Transverse colon (tissue), 4 donors: ENCODE measurements at regions not wholly inside any gene's neighbourhood (a gene's known extent, or its start where the extent isn't known, plus 50 kb on each side); places are given as distances from the start of the nearest gene placed in this dataset.

Experiments
- DNase-seq: peaks from one replicate; pipeline ENCODE4 v3.0.0-alpha.2; 2019
- H3K27ac ChIP-seq, 4 donors: fragments of 200-600 bp; sonication (generic); 2 replicates each; pipeline ENCODE4 v1.5.1; 2016 to 2018; ENCODE audit warnings: inconsistent platforms in 4 of 4
- H3K27me3 ChIP-seq: fragments of 200-600 bp; sonication (generic); 2 replicates; pipeline ENCODE4 v1.5.1; 2017; ENCODE audit warnings: inconsistent platforms
- H3K36me3 ChIP-seq, 4 donors: fragments of 200-600 bp; sonication (generic); 2 replicates each; pipeline ENCODE4 v1.5.1; 2017 to 2019; ENCODE audit warnings: inconsistent platforms in 4 of 4
- H3K4me1 ChIP-seq, 4 donors: fragments of 200-600 bp; sonication (generic); 2 replicates each; pipeline ENCODE4 v1.5.1; 2017 to 2020; ENCODE audit warnings: inconsistent platforms in 4 of 4
- H3K4me3 ChIP-seq, 4 donors: fragments of 200-600 bp; sonication (generic); 1 replicate in 1 of 4; 2 replicates in 3 of 4; pipeline versions ENCODE4 v1.5.1 to v1.6.1; 2017 to 2019; ENCODE audit warnings: inconsistent platforms in 4 of 4
- H3K9me3 ChIP-seq, 2 donors: fragments of 200-600 bp; sonication (generic); 2 replicates each; pipeline ENCODE4 v1.5.1; 2017 to 2019; ENCODE audit warnings: inconsistent platforms in 2 of 2
- EP300 ChIP-seq: sonication (generic); formaldehyde crosslinking; IDR thresholded peaks from one replicate; pipeline ENCODE4 v1.6.1; 2017; ENCODE audit warnings: antibody characterized with exemption, low read depth
- POLR2A ChIP-seq: fragments of 450-650 bp; IDR thresholded peaks from one replicate; pipeline ENCODE4 v1.6.1; 2016; ENCODE audit warnings: antibody characterized with exemption, mild to moderate bottlenecking, moderate library complexity
- POLR2AphosphoS5 ChIP-seq, 3 donors: sonication (generic); formaldehyde crosslinking; IDR thresholded peaks; one replicate each; pipeline ENCODE4 v1.6.1; 2016; ENCODE audit warnings: antibody characterized with exemption in 3 of 3
- WGBS, 2 donors: methylation state at CpG; one replicate each; pipeline ENCODE4 v1.1.5; 2018; ENCODE audit warnings: low coverage in 1 of 2; 5-methylcytosine and 5-hydroxymethylcytosine counted together
- in situ Hi-C, 4 donors: fragments of 200-750 bp; cut with MboI; loops; one replicate each; pipeline versions ENCODE4 v1.15.0 to v1.15.1; 2017; ENCODE audit warnings: low sequenced_read_pairs in 3 of 4, low pct_ligation_motif_present in 1 of 4, low pct_unique_long_range_greater_than_20kb in 1 of 4
- intact Hi-C: fragments of 100-400 bp; cut with DNase I; formaldehyde crosslinking; loops from one replicate; pipeline ENCODE4 v1.15.1; 2023; ENCODE audit warnings: low total_unique reads
- TF ChIP-seq, protein P1 (sequence below), 5 experiments: fragments of 200-600 bp in 3 of 5; fragments of 450-650 bp in 2 of 5; sonication (generic) in 3 of 5; IDR thresholded peaks; 1 replicate in 2 of 5; 2 replicates in 3 of 5; pipeline ENCODE4 v1.5.1; 2016 to 2017; ENCODE audit warnings: antibody characterized with exemption in 5 of 5, inconsistent platforms in 3 of 5, mild to moderate bottlenecking in 2 of 5, moderate library complexity in 1 of 5

DNA sequence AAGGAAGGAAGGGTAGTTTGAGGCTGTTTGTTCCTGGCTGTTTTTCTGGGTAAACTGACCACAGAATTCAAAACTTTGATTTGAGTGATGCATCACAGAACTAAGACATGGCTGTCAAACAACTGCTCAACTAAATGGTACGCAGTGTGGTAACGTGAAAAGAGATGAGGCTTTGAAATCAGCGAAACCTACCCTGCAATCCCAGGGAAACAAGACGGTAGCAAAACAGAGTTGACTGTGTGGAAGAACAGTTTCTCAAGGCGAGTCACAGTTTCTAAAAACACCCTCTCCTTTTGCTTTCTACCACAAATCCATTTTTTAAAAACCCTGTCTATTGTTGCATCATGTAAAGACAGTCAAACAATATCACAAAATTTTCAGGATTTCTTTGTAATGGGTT, 156.0 kb upstream of the MAF start:
- intact Hi-C loops: no loop called here

DNA sequence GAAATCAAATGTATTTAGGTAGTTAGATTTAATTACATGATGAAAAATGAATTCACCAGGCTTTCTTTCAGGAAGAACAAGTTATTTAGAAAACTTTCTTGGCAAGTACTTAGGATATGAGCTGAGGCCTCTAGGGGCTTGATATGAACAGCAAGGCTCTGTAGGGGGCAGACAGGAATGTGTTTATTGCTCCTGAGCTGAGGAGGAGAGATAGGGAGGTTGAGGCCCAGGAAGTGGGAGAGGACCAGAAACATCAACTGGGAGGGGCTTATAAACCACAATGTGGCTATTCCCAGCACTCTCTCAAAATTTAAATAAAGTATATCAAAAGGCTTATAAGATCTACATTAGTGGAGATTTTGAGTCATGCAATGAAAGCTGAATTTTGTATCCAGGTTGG, 154.0 kb upstream of the MAF start:
- H3K27ac ChIP-seq: no peak overlapping the region
- no peak overlapping the region for H3K4me3 ChIP-seq
- in situ Hi-C loops (no loop called here), intact Hi-C loops (no loop called here)
- no peaks in the 10 kb centered on the region for H3K36me3 ChIP-seq
- H3K4me1 ChIP-seq: peaks cover 0 to 10% (median 5%) of the 10 kb centered on the region in 4 donors
- DNase-seq: no peak
- no peaks in the 10 kb centered on the region for H3K27me3 ChIP-seq
- TF ChIP-seq EP300: no peak
- no peak for TF ChIP-seq POLR2A
- TF ChIP-seq POLR2AphosphoS5 (IDR thresholded peaks at IDR 0.05): no peak
- TF ChIP-seq, protein P1, sequence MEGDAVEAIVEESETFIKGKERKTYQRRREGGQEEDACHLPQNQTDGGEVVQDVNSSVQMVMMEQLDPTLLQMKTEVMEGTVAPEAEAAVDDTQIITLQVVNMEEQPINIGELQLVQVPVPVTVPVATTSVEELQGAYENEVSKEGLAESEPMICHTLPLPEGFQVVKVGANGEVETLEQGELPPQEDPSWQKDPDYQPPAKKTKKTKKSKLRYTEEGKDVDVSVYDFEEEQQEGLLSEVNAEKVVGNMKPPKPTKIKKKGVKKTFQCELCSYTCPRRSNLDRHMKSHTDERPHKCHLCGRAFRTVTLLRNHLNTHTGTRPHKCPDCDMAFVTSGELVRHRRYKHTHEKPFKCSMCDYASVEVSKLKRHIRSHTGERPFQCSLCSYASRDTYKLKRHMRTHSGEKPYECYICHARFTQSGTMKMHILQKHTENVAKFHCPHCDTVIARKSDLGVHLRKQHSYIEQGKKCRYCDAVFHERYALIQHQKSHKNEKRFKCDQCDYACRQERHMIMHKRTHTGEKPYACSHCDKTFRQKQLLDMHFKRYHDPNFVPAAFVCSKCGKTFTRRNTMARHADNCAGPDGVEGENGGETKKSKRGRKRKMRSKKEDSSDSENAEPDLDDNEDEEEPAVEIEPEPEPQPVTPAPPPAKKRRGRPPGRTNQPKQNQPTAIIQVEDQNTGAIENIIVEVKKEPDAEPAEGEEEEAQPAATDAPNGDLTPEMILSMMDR (IDR thresholded peaks at IDR 0.05): no peak
- no peaks in the 10 kb centered on the region for H3K9me3 ChIP-seq

More for the DNA sequence above, 156.0 kb upstream of the MAF start:
- Histone ChIP-seq H3K36me3 (no peaks in the 10 kb centered on the region), H3K27ac (no peak overlapping the region), H3K4me3 (no peak overlapping the region), H3K27me3 (no peaks in the 10 kb centered on the region), H3K9me3 (no peaks in the 10 kb centered on the region), H3K4me1 (peaks cover 0 to 10% (median 5%) of the 10 kb centered on the region in 4 donors)
- no peak for DNase-seq
- WGBS, 2 donors: 67 to 96% methylated on average over 5 of the region's 5 CpGs
- in situ Hi-C loops: no loop called here
- TF ChIP-seq EP300 (no peak), POLR2AphosphoS5 (IDR thresholded peaks at IDR 0.05) (no peak), POLR2A (no peak)

DNA sequence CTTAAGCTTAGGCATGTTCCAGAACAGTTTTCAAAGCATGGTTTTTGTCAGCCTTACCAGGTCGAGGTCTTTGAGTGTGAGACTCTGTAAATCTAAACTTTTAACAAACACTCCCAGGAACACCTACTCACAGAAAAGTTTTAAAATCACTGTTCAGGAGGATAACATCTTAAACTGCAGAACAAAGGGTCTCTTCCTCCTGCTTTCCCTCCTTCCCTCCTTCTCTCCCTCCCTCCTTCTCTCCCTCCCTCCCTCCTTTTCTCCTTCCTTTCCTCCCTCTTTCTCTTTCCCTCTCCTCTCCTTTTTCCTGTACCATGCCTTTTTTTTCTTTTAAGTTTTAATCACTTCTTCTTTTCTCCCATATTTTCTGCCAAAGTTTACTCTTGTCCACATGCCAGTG, 153.5 kb upstream of the MAF start:
- no peak overlapping the region for H3K27ac ChIP-seq
- H3K27me3 ChIP-seq: no peaks in the 10 kb centered on the region
- WGBS, 2 donors: 50 to 54% methylated on average over 1 of the region's 1 CpG
- intact Hi-C loops (no loop called here), in situ Hi-C loops (no loop called here)
- H3K9me3 ChIP-seq: no peaks in the 10 kb centered on the region
- DNase-seq: no peak
- TF ChIP-seq POLR2A: no peak
- no peaks in the 10 kb centered on the region for H3K36me3 ChIP-seq
- H3K4me3 ChIP-seq: no peak overlapping the region
- H3K4me1 ChIP-seq: peaks cover 0 to 10% (median 5%) of the 10 kb centered on the region in 4 donors

DNA sequence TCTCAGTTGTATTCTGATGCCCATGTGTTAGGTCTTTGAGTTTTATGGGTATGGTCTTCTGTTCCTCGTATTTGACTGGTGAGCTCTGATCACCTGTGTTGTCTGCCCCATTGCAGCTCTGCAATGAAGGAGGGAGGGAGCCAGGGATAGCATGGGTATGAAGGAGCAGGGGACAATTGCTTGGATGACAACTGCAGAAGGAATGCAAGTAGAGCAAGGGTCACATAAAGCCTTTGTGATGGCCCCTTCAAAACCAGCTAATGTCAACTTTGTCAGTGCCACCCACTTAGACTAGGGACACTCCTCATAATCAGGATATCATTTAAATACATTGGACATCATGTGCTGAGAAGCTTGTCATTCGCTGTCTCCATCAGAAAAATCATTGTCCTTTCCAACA, 152.7 kb upstream of the MAF start:
- Histone ChIP-seq H3K27me3 (no peaks in the 10 kb centered on the region), H3K9me3 (no peaks in the 10 kb centered on the region), H3K27ac (no peak overlapping the region), H3K36me3 (no peaks in the 10 kb centered on the region), H3K4me1 (peaks cover 0 to 10% (median 5%) of the 10 kb centered on the region in 4 donors), H3K4me3 (no peak overlapping the region)
- TF ChIP-seq POLR2A: no peak
- TF ChIP-seq, protein P1 (IDR thresholded peaks at IDR 0.05): no peak
- 54 to 92% methylated on average over 2 of the region's 2 CpGs for WGBS, 2 donors
- no peak for DNase-seq
- intact Hi-C loops: no loop called here
- in situ Hi-C loops: no loop called here

DNA sequence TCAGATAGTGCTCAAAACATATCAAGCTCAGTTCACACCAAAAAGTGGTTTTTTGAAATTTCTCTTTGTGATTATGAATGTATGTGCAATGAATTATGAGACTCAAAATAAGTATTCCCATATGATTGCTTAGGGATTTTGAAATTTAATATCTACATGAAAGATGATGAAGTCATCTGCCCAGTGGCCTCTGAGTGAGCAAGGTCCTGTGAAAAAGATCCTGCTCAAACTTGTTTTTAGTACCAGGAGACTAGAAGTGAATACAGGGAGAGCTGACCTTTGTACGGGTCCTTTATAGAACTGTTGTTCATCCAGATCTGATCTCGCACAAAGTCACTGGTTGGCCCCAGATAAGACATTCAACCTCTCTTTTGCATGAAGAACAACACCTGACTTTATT, 151.9 kb upstream of the MAF start:
- Histone ChIP-seq H3K27ac (no peak overlapping the region), H3K4me1 (peaks cover 0 to 10% (median 5%) of the 10 kb centered on the region in 4 donors), H3K36me3 (no peaks in the 10 kb centered on the region), H3K9me3 (no peaks in the 10 kb centered on the region), H3K27me3 (no peaks in the 10 kb centered on the region), H3K4me3 (no peak overlapping the region)
- in situ Hi-C loops: no loop called here
- DNase-seq: no peak
- intact Hi-C loops: no loop called here
- WGBS, 2 donors: 62 to 88% methylated on average over 2 of the region's 2 CpGs
- no peak for TF ChIP-seq POLR2AphosphoS5 (IDR thresholded peaks at IDR 0.05)
- TF ChIP-seq, protein P1 (IDR thresholded peaks at IDR 0.05): no peak
- TF ChIP-seq EP300: no peak
- TF ChIP-seq POLR2A: no peak
